GM23338 (cell line): ENCODE measurements at regions not wholly inside any gene's neighbourhood (a gene's known extent, or its start where the extent isn't known, plus 50 kb on each side); places are given as distances from the start of the nearest gene placed in this dataset.

ENCODE experiments used
- CREB1 ChIP-seq: fragments of 250-450 bp; sonication (Bioruptor Pico); IDR thresholded peaks from 2 replicates; pipeline ENCODE4 v1.5.0; 2020; ENCODE audit warnings: low read depth, mild to moderate bottlenecking, moderate library complexity
- EZH2 ChIP-seq: fragments of 200-600 bp; sonication (generic); IDR thresholded peaks from one replicate; pipeline ENCODE4 v1.8.0; 2017; ENCODE audit warnings: antibody characterized with exemption, mild to moderate bottlenecking, low read depth; ENCODE audit not compliant: unreplicated experiment
- EZH2phosphoT487 ChIP-seq: fragments of 200-600 bp; sonication (generic); IDR thresholded peaks from one replicate; pipeline ENCODE4 v1.8.1; 2018; ENCODE audit warnings: antibody characterized with exemption; ENCODE audit not compliant: unreplicated experiment
- JUNB ChIP-seq: IDR thresholded peaks from one replicate; pipeline ENCODE4 v1.6.1; 2016; ENCODE audit warnings: antibody characterized with exemption; ENCODE audit not compliant: unreplicated experiment
- NANOG ChIP-seq: IDR thresholded peaks from 2 replicates; pipeline ENCODE4 v1.6.1; 2016; ENCODE audit warnings: antibody characterized with exemption, borderline replicate concordance
- POLR2AphosphoS5 ChIP-seq: IDR thresholded peaks from 2 replicates; pipeline ENCODE4 v1.6.1; 2016; ENCODE audit warnings: antibody characterized with exemption, low read depth
- REST ChIP-seq: IDR thresholded peaks from one replicate; pipeline ENCODE4 v1.6.1; 2018; ENCODE audit warnings: antibody characterized with exemption; ENCODE audit not compliant: unreplicated experiment
- TF ChIP-seq, protein P1 (sequence below), 2 experiments: fragments of 200-600 bp in 1 of 2; sonication (generic) in 1 of 2; conservative IDR thresholded peaks; 2 replicates each; pipeline versions ENCODE4 v1.5.1 to v1.6.1; 2016 to 2017; ENCODE audit warnings: antibody characterized with exemption in 2 of 2, low read depth in 2 of 2, mild to moderate bottlenecking in 2 of 2, moderate library complexity in 1 of 2

- TF ChIP-seq POLR2AphosphoS5 (no peak), EZH2phosphoT487 (no peak), EZH2 (no peak), CREB1 (CRISPR knock-in tag) (no peak), NANOG (no peak), JUNB (no peak), REST (no peak)
- TF ChIP-seq, protein P1, sequence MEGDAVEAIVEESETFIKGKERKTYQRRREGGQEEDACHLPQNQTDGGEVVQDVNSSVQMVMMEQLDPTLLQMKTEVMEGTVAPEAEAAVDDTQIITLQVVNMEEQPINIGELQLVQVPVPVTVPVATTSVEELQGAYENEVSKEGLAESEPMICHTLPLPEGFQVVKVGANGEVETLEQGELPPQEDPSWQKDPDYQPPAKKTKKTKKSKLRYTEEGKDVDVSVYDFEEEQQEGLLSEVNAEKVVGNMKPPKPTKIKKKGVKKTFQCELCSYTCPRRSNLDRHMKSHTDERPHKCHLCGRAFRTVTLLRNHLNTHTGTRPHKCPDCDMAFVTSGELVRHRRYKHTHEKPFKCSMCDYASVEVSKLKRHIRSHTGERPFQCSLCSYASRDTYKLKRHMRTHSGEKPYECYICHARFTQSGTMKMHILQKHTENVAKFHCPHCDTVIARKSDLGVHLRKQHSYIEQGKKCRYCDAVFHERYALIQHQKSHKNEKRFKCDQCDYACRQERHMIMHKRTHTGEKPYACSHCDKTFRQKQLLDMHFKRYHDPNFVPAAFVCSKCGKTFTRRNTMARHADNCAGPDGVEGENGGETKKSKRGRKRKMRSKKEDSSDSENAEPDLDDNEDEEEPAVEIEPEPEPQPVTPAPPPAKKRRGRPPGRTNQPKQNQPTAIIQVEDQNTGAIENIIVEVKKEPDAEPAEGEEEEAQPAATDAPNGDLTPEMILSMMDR (conservative IDR thresholded peaks at IDR 0.05; ENCODE audit: low read depth in 2 of 2), result no peak
Observed at GRCh38 chr5:96318569-96319110, 114.4 kb downstream of the PCSK1 start.
